K562 (cell line): ENCODE measurements at regions not wholly inside any gene's neighbourhood (a gene's known extent, or its start where the extent isn't known, plus 50 kb on each side); places are given as distances from the start of the nearest gene placed in this dataset.

Experiments used
- EP400 ChIP-seq: fragments of 450-650 bp; IDR thresholded peaks from 2 replicates; pipeline ENCODE4 v1.6.1; 2017; ENCODE audit warnings: antibody characterized with exemption, mild to moderate bottlenecking, moderate library complexity
- ZNF75A ChIP-seq: fragments of 450-650 bp; formaldehyde crosslinking; IDR thresholded peaks from 2 replicates; pipeline ENCODE4 v1.4.0; 2020; ENCODE audit warnings: mild to moderate bottlenecking
- TF ChIP-seq, protein P1 (sequence below), 2 experiments: fragments of 450-650 bp in 1 of 2; sonication (generic) in 1 of 2; formaldehyde crosslinking in 1 of 2; IDR thresholded peaks; 2 replicates each; pipeline versions ENCODE4 v1.7.1 to v1.9.0; 2016 to 2022; ENCODE audit warnings: inconsistent platforms in 1 of 2, mild to moderate bottlenecking in 1 of 2, missing genetic modification reagents in 1 of 2
- TF ChIP-seq, protein P2 (sequence below): fragments of 250-450 bp; sonication (Bioruptor Pico); IDR thresholded peaks from 2 replicates; pipeline ENCODE4 v1.5.0; 2021; ENCODE audit warnings: mild to moderate bottlenecking, moderate library complexity
- TF ChIP-seq, protein P3 (sequence below): fragments of 450-650 bp; IDR thresholded peaks from 2 replicates; pipeline ENCODE4 v1.6.1; 2016; ENCODE audit warnings: missing biosample characterization, missing genetic modification characterization

DNA sequence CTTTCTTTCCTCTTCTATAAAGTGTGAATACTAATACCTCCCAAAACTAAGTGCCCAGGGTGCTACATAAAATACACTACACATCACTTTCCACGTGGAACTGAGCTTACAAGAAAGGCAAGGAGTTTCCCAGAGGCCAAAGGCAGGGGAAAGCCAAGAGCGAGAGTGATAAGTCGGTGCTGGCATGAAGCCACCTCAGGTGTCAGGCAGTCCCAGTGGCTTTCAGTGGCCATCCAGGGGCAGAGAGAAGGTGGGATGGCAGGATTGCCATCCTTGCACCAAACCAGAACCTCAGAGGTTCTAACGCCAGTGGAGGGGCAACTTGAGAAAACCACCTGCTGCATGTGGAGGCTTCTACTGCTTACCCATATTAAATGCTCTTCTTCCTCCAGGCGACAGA is 79.7 kb upstream of the DIO3 start (continued):
- TF ChIP-seq, protein P1, sequence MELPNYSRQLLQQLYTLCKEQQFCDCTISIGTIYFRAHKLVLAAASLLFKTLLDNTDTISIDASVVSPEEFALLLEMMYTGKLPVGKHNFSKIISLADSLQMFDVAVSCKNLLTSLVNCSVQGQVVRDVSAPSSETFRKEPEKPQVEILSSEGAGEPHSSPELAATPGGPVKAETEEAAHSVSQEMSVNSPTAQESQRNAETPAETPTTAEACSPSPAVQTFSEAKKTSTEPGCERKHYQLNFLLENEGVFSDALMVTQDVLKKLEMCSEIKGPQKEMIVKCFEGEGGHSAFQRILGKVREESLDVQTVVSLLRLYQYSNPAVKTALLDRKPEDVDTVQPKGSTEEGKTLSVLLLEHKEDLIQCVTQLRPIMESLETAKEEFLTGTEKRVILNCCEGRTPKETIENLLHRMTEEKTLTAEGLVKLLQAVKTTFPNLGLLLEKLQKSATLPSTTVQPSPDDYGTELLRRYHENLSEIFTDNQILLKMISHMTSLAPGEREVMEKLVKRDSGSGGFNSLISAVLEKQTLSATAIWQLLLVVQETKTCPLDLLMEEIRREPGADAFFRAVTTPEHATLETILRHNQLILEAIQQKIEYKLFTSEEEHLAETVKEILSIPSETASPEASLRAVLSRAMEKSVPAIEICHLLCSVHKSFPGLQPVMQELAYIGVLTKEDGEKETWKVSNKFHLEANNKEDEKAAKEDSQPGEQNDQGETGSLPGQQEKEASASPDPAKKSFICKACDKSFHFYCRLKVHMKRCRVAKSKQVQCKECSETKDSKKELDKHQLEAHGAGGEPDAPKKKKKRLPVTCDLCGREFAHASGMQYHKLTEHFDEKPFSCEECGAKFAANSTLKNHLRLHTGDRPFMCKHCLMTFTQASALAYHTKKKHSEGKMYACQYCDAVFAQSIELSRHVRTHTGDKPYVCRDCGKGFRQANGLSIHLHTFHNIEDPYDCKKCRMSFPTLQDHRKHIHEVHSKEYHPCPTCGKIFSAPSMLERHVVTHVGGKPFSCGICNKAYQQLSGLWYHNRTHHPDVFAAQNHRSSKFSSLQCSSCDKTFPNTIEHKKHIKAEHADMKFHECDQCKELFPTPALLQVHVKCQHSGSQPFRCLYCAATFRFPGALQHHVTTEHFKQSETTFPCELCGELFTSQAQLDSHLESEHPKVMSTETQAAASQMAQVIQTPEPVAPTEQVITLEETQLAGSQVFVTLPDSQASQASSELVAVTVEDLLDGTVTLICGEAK (IDR thresholded peaks at IDR 0.05) = no peak
- TF ChIP-seq, protein P1 (CRISPR knock-in tag; IDR thresholded peaks at IDR 0.05) = no peak
- TF ChIP-seq, protein P2, sequence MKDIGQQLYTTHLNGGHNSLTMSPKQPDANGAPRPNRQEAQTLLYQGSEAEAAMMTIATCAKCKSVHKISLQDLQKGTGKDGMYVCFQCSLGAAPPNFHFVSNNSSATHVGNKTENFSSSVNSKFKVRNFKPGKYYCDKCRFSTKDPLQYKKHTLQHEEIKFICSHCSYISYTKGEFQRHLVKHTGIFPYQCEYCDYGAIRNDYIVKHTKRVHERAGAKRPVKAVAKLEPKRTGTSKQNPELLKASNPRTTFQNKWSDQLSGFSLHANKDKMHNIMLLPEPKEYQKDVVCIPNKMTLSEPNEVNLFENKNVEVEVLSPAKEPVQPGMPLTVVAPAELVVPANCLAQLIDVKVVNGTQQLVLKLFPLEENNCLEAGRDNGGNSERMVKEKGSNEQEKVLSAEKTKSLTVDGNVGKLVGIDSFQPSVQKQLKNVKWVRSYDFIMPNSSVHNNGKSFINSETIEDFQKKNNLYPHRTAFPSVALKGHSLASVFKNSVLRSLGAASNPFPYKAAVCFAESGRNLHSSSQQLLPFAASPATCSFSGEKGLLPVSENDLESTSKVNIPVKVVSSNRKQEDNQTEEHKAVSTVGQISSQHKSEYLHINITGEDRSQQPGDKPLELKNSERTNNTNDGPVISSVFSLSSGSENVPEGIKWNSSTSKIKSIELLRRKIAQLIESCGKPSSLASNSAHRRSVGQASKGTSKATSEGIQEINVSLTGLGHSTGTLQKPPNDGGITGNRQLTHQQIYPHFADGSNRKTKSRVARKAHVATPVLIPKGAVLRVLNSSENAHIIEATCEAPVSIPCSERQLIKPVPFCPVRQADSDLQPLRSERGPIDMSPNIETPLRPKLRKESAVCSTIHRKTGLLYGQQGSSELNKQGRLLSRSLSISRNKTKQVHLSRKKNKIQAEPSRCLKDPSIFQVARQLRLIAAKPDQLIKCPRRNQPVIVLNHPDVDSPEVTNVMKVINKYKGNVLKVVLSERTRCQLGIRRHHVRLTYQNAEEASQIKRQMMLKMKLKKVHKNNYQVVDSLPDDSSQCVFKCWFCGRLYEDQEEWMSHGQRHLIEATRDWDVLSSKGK (CRISPR knock-in tag) = no peak
- no peak for TF ChIP-seq EP400
- TF ChIP-seq, protein P3, sequence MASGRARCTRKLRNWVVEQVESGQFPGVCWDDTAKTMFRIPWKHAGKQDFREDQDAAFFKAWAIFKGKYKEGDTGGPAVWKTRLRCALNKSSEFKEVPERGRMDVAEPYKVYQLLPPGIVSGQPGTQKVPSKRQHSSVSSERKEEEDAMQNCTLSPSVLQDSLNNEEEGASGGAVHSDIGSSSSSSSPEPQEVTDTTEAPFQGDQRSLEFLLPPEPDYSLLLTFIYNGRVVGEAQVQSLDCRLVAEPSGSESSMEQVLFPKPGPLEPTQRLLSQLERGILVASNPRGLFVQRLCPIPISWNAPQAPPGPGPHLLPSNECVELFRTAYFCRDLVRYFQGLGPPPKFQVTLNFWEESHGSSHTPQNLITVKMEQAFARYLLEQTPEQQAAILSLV (tag) = no peak
- no peak for TF ChIP-seq ZNF75A (CRISPR knock-in tag)
